ENCODE measurements at regions not wholly inside any gene's neighbourhood (a gene's known extent, or its start where the extent isn't known, plus 50 kb on each side); places are given as distances from the start of the nearest gene placed in this dataset.
"Not testable (repeated sequence)": the region's sequence is repeated elsewhere in the genome, so short reads cannot be mapped to it uniquely, and the experiment has no call there.

- peaks cover 20% of the 10 kb centered on the region; the same call in 2 of the 3 replicates for H3K9me3 ChIP-seq
- H3K27ac ChIP-seq; POLR2A ChIA-PET; DNase-seq (ENCODE audit: low read depth in 1 of 2, low spot score in 1 of 2); H3K4me2 ChIP-seq; FAIRE-seq; H3K4me3 ChIP-seq; ATAC-seq; CTCF ChIA-PET; H3K4me1 ChIP-seq: not testable (repeated sequence)
- 12% methylated on average over 7 of the region's 7 CpGs for WGBS (ENCODE audit: missing lambda C conversion rate)
Measured at GRCh38 chr4:49117951-49118350, 131.9 kb downstream of the CWH43 start.

DNA sequence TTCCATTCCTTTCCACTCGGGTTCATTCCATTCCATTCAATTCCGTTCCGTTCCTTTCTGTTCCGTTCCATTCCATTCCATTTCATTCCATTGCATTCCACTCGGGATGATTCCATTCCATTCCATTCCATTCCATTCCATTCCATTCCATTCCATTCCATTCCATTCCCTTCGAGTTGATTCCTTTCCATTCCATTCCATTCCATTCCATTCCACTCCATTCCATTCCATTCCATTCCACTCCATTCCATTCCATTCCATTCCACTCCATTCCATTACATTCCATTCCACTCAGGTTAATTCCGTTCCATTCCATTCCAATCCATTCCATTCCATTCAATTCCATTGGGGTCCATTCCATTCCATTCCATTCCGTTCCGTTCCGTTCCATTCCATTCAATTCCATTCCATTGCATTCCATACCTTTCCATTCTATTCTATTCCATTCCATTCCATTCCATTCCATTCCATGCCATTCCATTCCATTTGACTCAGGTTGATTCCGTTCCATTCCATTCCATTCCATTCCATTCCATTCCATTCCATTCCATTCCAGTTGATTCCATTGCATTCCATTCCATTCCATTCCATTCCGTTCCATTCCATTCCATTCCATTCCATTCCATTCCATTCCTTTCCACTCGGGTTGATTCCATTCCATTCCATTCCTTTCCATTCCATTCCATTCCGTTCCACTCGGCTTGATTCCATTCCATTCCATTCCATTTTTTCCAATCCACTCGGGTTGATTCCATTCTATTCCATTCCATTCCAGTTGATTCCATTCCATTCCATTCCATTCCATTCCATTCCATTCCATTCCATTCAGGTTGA lies 132.5 kb downstream of the CWH43 start:
- DNase-seq (ENCODE audit: low read depth in 1 of 2, low spot score in 1 of 2); CTCF ChIA-PET; H3K4me2 ChIP-seq; H3K27ac ChIP-seq; POLR2A ChIA-PET; H3K4me3 ChIP-seq; H3K4me1 ChIP-seq; FAIRE-seq: not testable (repeated sequence)
- peaks cover 20% of the 10 kb centered on the region; the same call in 2 of the 3 replicates for H3K9me3 ChIP-seq
- WGBS (ENCODE audit: missing lambda C conversion rate) = 10% methylated on average over 16 of the region's 16 CpGs
- peak; percentile 45 to 84 for ATAC-seq

- CTCF ChIA-PET; H3K4me3 ChIP-seq; H3K4me1 ChIP-seq; POLR2A ChIA-PET; DNase-seq (ENCODE audit: low read depth in 1 of 2, low spot score in 1 of 2); H3K27ac ChIP-seq; FAIRE-seq; H3K4me2 ChIP-seq: not testable (repeated sequence)
- 10% methylated on average over 8 of the region's 8 CpGs for WGBS (ENCODE audit: missing lambda C conversion rate)
- ATAC-seq = peak in 1 of 2 experiments; percentile 42; a peak in 4 of 6 replicates
- H3K9me3 ChIP-seq = peaks cover 20% of the 10 kb centered on the region; the same call in 2 of the 3 replicates
Measured at GRCh38 chr4:49119345-49119744, 133.3 kb downstream of the CWH43 start.

DNA sequence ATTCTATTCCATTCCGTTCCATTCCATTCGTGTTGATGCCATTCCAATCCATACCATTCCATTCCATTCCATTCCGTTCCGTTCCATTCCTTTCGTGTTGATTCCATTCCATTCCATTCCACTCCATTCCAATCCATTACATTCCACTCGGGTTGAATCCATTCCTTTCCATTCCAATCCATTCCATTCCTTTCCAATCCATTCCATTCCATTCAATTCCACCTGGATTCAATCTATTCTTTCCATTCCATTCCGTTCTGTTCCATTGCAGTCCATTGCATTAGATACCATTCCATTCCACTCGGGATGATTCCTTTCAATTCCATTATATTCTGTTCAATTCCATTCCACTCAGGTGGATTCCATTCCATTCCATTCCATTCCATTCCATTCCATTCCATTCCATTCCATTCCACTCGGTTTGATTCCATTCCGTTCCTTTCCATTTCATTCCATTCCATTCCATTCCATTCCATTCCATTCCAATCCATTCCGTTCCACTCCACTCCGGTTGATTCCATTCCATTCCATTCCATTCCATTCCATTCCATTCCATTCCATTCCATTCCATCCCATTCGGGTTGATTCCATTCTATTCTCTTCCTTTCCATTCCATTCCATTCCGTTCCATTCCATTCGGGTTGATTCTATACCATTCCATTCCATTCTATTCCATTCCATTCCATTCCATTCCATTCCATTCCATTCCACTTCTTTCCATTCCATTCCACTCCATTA lies 134.1 kb downstream of the CWH43 start:
- H3K27ac ChIP-seq; POLR2A ChIA-PET; FAIRE-seq; CTCF ChIA-PET; H3K4me3 ChIP-seq; H3K4me1 ChIP-seq; DNase-seq (ENCODE audit: low read depth in 1 of 2, low spot score in 1 of 2); H3K4me2 ChIP-seq: not testable (repeated sequence)
- peaks cover 20% of the 10 kb centered on the region; the same call in 2 of the 3 replicates for H3K9me3 ChIP-seq
- 4% methylated on average over 15 of the region's 15 CpGs for WGBS (ENCODE audit: missing lambda C conversion rate)
- ATAC-seq = peak; percentile 2 to 49; a peak in 3 of 6 replicates

- FAIRE-seq, H3K4me3 ChIP-seq, CTCF ChIA-PET, H3K27ac ChIP-seq, H3K4me1 ChIP-seq, H3K4me2 ChIP-seq, POLR2A ChIA-PET: not testable (repeated sequence)
- 8% methylated on average over 10 of the region's 10 CpGs for WGBS (ENCODE audit: missing lambda C conversion rate)
- peak; percentile 65 to 66 for ATAC-seq
- DNase-seq (ENCODE audit: low read depth in 1 of 2, low spot score in 1 of 2) = peak in 1 of 2 experiments; percentile 57
- peaks cover 20% of the 10 kb centered on the region; the same call in 2 of the 3 replicates for H3K9me3 ChIP-seq
Measured at GRCh38 chr4:49120804-49121203, 134.7 kb downstream of the CWH43 start.

DNA sequence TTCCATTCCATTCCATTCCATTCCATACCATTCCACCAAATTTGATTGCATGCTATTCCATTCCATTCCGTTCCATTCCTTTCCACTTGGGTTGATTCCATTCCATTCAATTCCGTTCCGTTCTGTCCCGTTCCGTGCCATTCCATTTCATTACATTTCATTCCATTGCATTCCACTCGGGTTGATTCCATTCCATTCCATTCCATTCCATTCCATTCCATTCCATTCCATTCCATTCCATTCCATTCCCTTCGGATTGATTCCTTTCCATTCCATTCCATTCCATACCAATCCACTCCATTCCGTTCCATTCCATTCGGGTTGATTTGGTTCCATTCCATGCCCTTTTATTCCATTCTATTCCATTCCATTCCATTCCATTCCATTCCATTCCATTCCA lies 140.4 kb downstream of the CWH43 start:
- 11% methylated on average over 8 of the region's 9 CpGs for WGBS (ENCODE audit: missing lambda C conversion rate)
- POLR2A ChIA-PET; ATAC-seq; H3K9me3 ChIP-seq; CTCF ChIA-PET; FAIRE-seq; H3K4me1 ChIP-seq; H3K4me3 ChIP-seq; H3K4me2 ChIP-seq; H3K27ac ChIP-seq; DNase-seq (ENCODE audit: low read depth in 1 of 2, low spot score in 1 of 2): not testable (repeated sequence)

DNA sequence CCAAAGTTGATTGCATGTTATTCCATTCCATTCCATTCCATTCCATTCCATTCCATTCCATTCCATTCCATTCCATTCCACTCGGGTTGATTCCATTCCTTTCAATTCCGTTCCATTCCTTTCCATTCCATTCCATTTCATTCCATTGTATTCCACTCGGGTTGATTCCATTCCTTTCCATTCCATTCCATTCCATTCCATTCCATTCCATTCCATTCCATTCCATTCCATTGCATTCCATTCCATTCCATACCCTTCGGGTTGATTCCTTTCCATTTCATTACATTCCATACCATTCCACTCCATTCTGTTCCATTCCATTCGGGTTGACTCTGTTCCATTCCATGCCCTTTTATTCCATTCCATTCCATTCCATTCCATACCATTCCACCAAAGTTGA lies 140.8 kb downstream of the CWH43 start:
- H3K9me3 ChIP-seq; H3K4me3 ChIP-seq; H3K4me2 ChIP-seq; H3K4me1 ChIP-seq; ATAC-seq; DNase-seq (ENCODE audit: low read depth in 1 of 2, low spot score in 1 of 2); CTCF ChIA-PET; H3K27ac ChIP-seq; POLR2A ChIA-PET; FAIRE-seq: not testable (repeated sequence)
- WGBS (ENCODE audit: missing lambda C conversion rate) = 7% methylated on average over 1 of the region's 5 CpGs

DNA sequence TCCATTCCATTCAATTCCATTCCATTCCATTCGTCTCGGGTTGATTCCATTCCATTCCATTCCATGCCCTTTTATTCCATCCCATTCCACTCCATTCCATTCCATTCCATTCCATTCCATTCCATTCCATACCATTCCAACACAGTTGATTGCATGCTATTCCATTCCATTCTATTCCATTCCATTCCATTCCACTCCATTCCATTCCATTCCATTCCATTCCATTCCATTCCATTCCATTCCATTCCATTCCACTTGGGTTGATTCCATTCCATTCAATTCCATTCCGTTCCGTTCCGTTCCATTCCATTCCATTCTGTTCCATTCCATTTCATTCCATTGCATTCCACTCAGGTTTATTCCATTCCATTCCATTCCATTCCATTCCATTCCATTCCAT lies 143.3 kb downstream of the CWH43 start:
- FAIRE-seq, POLR2A ChIA-PET: not testable (repeated sequence)
- 0% methylated on average over 1 of the region's 5 CpGs for WGBS (ENCODE audit: missing lambda C conversion rate)

DNA sequence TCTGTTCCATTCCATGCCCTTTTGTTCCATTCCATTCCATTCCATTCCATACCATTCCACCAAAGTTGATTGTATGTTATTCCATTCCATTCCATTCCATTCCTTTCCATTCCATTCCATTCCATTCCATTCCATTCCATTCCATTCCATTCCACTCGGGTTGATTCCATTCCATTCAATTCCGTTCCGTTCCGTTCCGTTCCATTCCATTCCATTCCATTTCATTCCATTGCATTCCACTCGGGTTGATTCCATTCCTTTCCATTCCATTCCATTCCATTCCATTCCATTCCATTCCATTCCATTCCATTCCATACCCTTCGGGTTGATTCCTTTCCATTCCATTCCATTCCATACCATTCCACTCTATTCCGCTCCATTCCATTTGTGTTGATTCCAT lies 143.8 kb downstream of the CWH43 start:
- H3K4me3 ChIP-seq; H3K4me2 ChIP-seq; FAIRE-seq; POLR2A ChIA-PET; CTCF ChIA-PET; ATAC-seq; H3K9me3 ChIP-seq; DNase-seq (ENCODE audit: low read depth in 1 of 2, low spot score in 1 of 2); H3K4me1 ChIP-seq; H3K27ac ChIP-seq: not testable (repeated sequence)
- WGBS (ENCODE audit: missing lambda C conversion rate) = 4% methylated on average over 8 of the region's 8 CpGs

More for the DNA sequence above, 143.3 kb downstream of the CWH43 start:
- CTCF ChIA-PET; ATAC-seq; H3K4me1 ChIP-seq; DNase-seq (ENCODE audit: low read depth in 1 of 2, low spot score in 1 of 2); H3K4me3 ChIP-seq; H3K9me3 ChIP-seq; H3K27ac ChIP-seq; H3K4me2 ChIP-seq: not testable (repeated sequence)

- DNase-seq (ENCODE audit: low read depth in 1 of 2, low spot score in 1 of 2); H3K4me3 ChIP-seq; POLR2A ChIA-PET; FAIRE-seq; CTCF ChIA-PET; H3K4me1 ChIP-seq; H3K9me3 ChIP-seq; ATAC-seq; H3K4me2 ChIP-seq; H3K27ac ChIP-seq: not testable (repeated sequence)
- WGBS (ENCODE audit: missing lambda C conversion rate) = 7% methylated on average over 4 of the region's 7 CpGs
Measured at GRCh38 chr4:49130724-49131123, 144.6 kb downstream of the CWH43 start.

GRCh38 chr4:49137043-49137442 lies 151.0 kb downstream of the CWH43 start:
- DNase-seq (ENCODE audit: low read depth in 1 of 2, low spot score in 1 of 2); POLR2A ChIA-PET; H3K27ac ChIP-seq; H3K4me2 ChIP-seq; H3K4me1 ChIP-seq; FAIRE-seq; H3K9me3 ChIP-seq; CTCF ChIA-PET; H3K4me3 ChIP-seq: not testable (repeated sequence)
- peak in 1 of 2 experiments; percentile 79; a peak in 3 of 6 replicates for ATAC-seq
- 6% methylated on average over 9 of the region's 10 CpGs for WGBS (ENCODE audit: missing lambda C conversion rate)

Data from A549 (cell line).